ENCODE measurements at regions not wholly inside any gene's neighbourhood (a gene's known extent, or its start where the extent isn't known, plus 50 kb on each side); places are given as distances from the start of the nearest gene placed in this dataset.

DNA sequence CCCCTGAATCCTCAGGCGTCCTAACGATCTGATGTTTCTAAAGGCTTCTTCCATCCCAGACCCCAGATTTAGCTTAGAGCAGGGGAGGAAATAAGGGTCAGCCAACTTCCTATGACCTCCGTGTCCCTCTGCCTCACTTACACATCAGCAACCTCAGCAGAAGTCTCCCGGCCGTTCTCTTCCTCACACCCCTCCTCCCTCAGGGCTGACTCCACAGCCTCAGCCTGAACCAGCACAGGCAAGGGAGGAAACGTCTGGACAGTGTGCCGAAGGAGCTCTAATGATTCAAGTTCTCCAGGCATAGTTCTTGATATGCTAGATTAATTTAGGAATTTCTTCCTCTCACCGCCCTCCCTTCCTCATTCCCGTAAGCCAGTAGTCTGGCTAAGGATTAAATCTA is 121.4 kb downstream of the NUFIP1 start:
- TF ChIP-seq, protein P1, sequence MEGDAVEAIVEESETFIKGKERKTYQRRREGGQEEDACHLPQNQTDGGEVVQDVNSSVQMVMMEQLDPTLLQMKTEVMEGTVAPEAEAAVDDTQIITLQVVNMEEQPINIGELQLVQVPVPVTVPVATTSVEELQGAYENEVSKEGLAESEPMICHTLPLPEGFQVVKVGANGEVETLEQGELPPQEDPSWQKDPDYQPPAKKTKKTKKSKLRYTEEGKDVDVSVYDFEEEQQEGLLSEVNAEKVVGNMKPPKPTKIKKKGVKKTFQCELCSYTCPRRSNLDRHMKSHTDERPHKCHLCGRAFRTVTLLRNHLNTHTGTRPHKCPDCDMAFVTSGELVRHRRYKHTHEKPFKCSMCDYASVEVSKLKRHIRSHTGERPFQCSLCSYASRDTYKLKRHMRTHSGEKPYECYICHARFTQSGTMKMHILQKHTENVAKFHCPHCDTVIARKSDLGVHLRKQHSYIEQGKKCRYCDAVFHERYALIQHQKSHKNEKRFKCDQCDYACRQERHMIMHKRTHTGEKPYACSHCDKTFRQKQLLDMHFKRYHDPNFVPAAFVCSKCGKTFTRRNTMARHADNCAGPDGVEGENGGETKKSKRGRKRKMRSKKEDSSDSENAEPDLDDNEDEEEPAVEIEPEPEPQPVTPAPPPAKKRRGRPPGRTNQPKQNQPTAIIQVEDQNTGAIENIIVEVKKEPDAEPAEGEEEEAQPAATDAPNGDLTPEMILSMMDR (IDR thresholded peaks at IDR 0.05; ENCODE audit: borderline replicate concordance, extremely low read depth, low read length, poor library complexity, severe bottlenecking), result no peak
- no peak for TF ChIP-seq EZH2 (IDR thresholded peaks at IDR 0.05; ENCODE audit: borderline replicate concordance, low read depth, low read length, severe bottlenecking)
